ENCODE measurements at regions not wholly inside any gene's neighbourhood (a gene's known extent, or its start where the extent isn't known, plus 50 kb on each side); places are given as distances from the start of the nearest gene placed in this dataset.

DNA sequence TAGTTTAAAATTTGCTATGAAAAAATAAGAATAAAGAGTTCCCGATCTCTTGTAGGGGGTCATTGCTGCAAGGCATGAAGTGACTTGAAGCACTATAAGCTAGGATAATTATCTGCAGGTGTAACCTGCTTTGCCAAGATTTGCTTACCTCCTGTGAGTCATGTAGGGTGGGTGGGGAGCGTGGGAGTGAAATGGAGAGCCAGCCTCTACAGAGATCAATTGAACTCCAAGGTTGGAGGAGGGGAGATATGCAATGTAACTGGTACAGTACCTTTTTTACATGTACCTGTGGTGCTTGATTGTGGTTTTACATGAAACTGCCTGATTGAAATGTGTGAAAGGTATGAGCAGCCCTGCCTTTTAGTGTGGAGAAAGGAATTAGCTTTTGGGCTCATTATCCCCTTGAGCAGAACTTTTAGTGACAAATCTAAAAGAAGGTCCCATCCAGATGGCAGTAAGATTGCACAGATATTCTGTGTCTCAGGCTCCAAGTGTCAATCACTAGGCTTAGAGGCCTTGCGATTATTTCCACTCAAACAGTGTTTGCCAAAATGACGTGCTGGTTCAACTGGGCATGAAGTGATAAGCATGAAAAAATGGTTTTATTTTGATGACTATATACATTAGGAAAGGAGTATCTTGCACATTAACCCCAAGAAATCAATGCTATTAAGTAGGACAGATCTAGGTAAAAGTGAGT, 138.6 kb upstream of the GRB10 start:
- H3K36me3 ChIP-seq (ENCODE audit: insufficient read depth, low read length), result no peaks in the 10 kb centered on the region
- no peak for TF ChIP-seq EZH2 (IDR thresholded peaks at IDR 0.05; ENCODE audit: insufficient read depth, low read length)
- TF ChIP-seq, protein P1, sequence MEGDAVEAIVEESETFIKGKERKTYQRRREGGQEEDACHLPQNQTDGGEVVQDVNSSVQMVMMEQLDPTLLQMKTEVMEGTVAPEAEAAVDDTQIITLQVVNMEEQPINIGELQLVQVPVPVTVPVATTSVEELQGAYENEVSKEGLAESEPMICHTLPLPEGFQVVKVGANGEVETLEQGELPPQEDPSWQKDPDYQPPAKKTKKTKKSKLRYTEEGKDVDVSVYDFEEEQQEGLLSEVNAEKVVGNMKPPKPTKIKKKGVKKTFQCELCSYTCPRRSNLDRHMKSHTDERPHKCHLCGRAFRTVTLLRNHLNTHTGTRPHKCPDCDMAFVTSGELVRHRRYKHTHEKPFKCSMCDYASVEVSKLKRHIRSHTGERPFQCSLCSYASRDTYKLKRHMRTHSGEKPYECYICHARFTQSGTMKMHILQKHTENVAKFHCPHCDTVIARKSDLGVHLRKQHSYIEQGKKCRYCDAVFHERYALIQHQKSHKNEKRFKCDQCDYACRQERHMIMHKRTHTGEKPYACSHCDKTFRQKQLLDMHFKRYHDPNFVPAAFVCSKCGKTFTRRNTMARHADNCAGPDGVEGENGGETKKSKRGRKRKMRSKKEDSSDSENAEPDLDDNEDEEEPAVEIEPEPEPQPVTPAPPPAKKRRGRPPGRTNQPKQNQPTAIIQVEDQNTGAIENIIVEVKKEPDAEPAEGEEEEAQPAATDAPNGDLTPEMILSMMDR (IDR thresholded peaks at IDR 0.05; ENCODE audit: insufficient read depth, low read depth, low read length), result no peak
- peaks cover 2% of the 10 kb centered on the region for H3K9me3 Mint-ChIP-seq (ENCODE audit: unreplicated experiment)
- no peaks in the 10 kb centered on the region for H4K20me1 ChIP-seq (ENCODE audit: insufficient read depth, low read length)
- H3K79me2 ChIP-seq (ENCODE audit: insufficient read depth, low read length), result no peaks in the 10 kb centered on the region
- no peak overlapping the region for H3K4me3 ChIP-seq (ENCODE audit: insufficient read depth, low read depth, low read length)
- H3K27ac Mint-ChIP-seq (ENCODE audit: unreplicated experiment), result no peak overlapping the region
- H3K27ac ChIP-seq (ENCODE audit: low read depth, low read length), result no peak overlapping the region
- no peak overlapping the region for H3K9ac ChIP-seq (ENCODE audit: low read length)
- H3K27me3 ChIP-seq (ENCODE audit: insufficient read depth, low read length), result peaks cover 3% of the 10 kb centered on the region
- no peak overlapping the region for H2AFZ ChIP-seq (ENCODE audit: low read depth, low read length)
- H3K4me3 Mint-ChIP-seq (ENCODE audit: unreplicated experiment), result no peak overlapping the region
- FAIRE-seq (no peak), DNase-seq (ENCODE audit: low read depth) (no peak)
- no peaks in the 10 kb centered on the region for H3K4me1 ChIP-seq (ENCODE audit: insufficient read depth, low read length)
- no peak overlapping the region for H3K4me2 ChIP-seq (ENCODE audit: low read length)
- H3K4me1 Mint-ChIP-seq (ENCODE audit: low read depth, unreplicated experiment), result peaks cover 7% of the 10 kb centered on the region
- no peaks in the 10 kb centered on the region for H3K9me3 ChIP-seq (ENCODE audit: insufficient read depth, low read depth, low read length)
- no peaks in the 10 kb centered on the region for H3K36me3 Mint-ChIP-seq (ENCODE audit: low read depth, unreplicated experiment)
- H3K27me3 Mint-ChIP-seq (ENCODE audit: low read depth, unreplicated experiment), result peaks cover 23% of the 10 kb centered on the region

DNA sequence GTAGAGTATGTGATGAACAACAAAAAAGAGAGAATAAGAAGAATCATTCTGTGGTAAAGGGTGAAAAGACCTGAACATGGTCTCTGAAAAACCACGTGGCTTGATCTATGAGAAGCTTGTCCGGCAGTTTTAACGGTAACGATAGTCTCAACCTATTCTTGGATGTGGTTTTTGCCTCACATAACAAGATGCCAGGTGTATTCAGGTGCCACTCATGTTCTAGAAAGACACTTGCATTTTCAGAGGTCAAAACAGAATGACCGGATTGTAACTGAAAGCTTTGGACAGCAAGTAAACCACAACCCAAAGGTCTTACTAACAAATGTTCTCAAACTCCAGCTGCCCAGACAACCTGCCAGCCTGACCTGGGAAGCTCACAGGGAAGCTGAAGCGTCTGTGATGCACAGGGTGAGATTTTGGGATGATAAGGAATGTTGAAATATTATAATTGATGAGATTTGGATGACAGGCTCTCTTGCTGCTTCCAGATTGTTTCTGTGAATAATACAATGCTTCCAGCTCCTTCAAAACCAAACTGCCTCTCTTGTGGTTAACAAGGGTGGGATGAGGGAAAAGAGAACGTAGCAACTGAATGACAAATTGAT, 137.4 kb upstream of the GRB10 start:
- no peak overlapping the region for H3K27ac ChIP-seq (ENCODE audit: low read depth, low read length)
- DNase-seq (ENCODE audit: low read depth), result peak; percentile 47
- no peaks in the 10 kb centered on the region for H3K4me1 ChIP-seq (ENCODE audit: insufficient read depth, low read length)
- no peaks in the 10 kb centered on the region for H3K79me2 ChIP-seq (ENCODE audit: insufficient read depth, low read length)
- no peak overlapping the region for H3K4me3 ChIP-seq (ENCODE audit: insufficient read depth, low read depth, low read length)
- Mint-ChIP-seq H3K36me3 (ENCODE audit: low read depth, unreplicated experiment) (no peaks in the 10 kb centered on the region), H3K27ac (ENCODE audit: unreplicated experiment) (no peak overlapping the region), H3K4me1 (ENCODE audit: low read depth, unreplicated experiment) (peaks cover 7% of the 10 kb centered on the region), H3K9me3 (ENCODE audit: unreplicated experiment) (peaks cover 2% of the 10 kb centered on the region), H3K27me3 (ENCODE audit: low read depth, unreplicated experiment) (peaks cover 23% of the 10 kb centered on the region), H3K4me3 (ENCODE audit: unreplicated experiment) (no peak overlapping the region)
- peaks cover 3% of the 10 kb centered on the region for H3K27me3 ChIP-seq (ENCODE audit: insufficient read depth, low read length)
- no peak overlapping the region for H3K4me2 ChIP-seq (ENCODE audit: low read length)
- no peaks in the 10 kb centered on the region for H3K36me3 ChIP-seq (ENCODE audit: insufficient read depth, low read length)
- no peaks in the 10 kb centered on the region for H4K20me1 ChIP-seq (ENCODE audit: insufficient read depth, low read length)
- no peak overlapping the region for H3K9ac ChIP-seq (ENCODE audit: low read length)
- peak; percentile 47 for FAIRE-seq
- TF ChIP-seq EZH2 (IDR thresholded peaks at IDR 0.05; ENCODE audit: insufficient read depth, low read length), result no peak
- TF ChIP-seq, protein P1 (IDR thresholded peaks at IDR 0.05; ENCODE audit: insufficient read depth, low read depth, low read length), result no peak
- no peak overlapping the region for H2AFZ ChIP-seq (ENCODE audit: low read depth, low read length)
- H3K9me3 ChIP-seq (ENCODE audit: insufficient read depth, low read depth, low read length), result no peaks in the 10 kb centered on the region

DNA sequence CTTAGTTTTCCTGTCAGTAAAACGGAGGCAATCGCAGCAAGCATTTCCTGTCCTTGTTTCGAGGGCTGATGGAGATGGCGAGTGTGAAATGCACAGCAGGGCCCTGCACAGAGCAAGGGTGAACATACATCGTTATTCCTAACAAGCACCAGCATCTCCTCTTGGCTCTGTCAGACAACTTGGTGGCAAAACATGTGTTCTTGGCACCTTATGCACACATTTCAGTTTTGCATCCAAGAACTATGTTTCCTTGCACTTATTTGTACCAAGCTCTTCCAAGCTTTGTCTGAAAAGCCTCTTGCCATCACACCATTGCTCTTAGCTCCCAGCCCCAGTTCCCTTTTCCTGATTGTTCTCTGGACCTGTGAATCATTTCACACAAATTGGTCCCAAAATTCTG, 132.9 kb upstream of the GRB10 start:
- no peak for FAIRE-seq
- Histone ChIP-seq H4K20me1 (ENCODE audit: insufficient read depth, low read length) (no peaks in the 10 kb centered on the region), H3K79me2 (ENCODE audit: insufficient read depth, low read length) (no peaks in the 10 kb centered on the region), H3K27ac (ENCODE audit: low read depth, low read length) (no peak overlapping the region), H2AFZ (ENCODE audit: low read depth, low read length) (no peak overlapping the region), H3K9me3 (ENCODE audit: insufficient read depth, low read depth, low read length) (no peaks in the 10 kb centered on the region), H3K4me2 (ENCODE audit: low read length) (no peak overlapping the region), H3K36me3 (ENCODE audit: insufficient read depth, low read length) (no peaks in the 10 kb centered on the region), H3K4me3 (ENCODE audit: insufficient read depth, low read depth, low read length) (no peak overlapping the region), H3K9ac (ENCODE audit: low read length) (no peak overlapping the region), H3K27me3 (ENCODE audit: insufficient read depth, low read length) (peaks cover 3% of the 10 kb centered on the region), H3K4me1 (ENCODE audit: insufficient read depth, low read length) (no peaks in the 10 kb centered on the region)
- Mint-ChIP-seq H3K27me3 (ENCODE audit: low read depth, unreplicated experiment) (peaks cover 19% of the 10 kb centered on the region), H3K36me3 (ENCODE audit: low read depth, unreplicated experiment) (no peaks in the 10 kb centered on the region), H3K27ac (ENCODE audit: unreplicated experiment) (no peak overlapping the region), H3K4me3 (ENCODE audit: unreplicated experiment) (no peak overlapping the region), H3K4me1 (ENCODE audit: low read depth, unreplicated experiment) (peaks cover 6% of the 10 kb centered on the region), H3K9me3 (ENCODE audit: unreplicated experiment) (peaks cover 2% of the 10 kb centered on the region)
- TF ChIP-seq EZH2 (IDR thresholded peaks at IDR 0.05; ENCODE audit: insufficient read depth, low read length), result no peak
- TF ChIP-seq, protein P1 (IDR thresholded peaks at IDR 0.05; ENCODE audit: insufficient read depth, low read depth, low read length), result no peak
- DNase-seq (ENCODE audit: low read depth), result no peak
